GM12891 (cell line): ENCODE measurements at regions not wholly inside any gene's neighbourhood (a gene's known extent, or its start where the extent isn't known, plus 50 kb on each side); places are given as distances from the start of the nearest gene placed in this dataset.

Experiments
- POLR2A ChIP-seq: IDR thresholded peaks from 2 replicates; pipeline ENCODE4 v1.6.1; 2011; ENCODE audit warnings: low read depth, low read length, control low read depth
- POLR2AphosphoS5 ChIP-seq: IDR thresholded peaks from 2 replicates; pipeline ENCODE4 v1.6.1; 2011; ENCODE audit warnings: low read depth, low read length, control low read depth
- SPI1 ChIP-seq: IDR thresholded peaks from 2 replicates; pipeline ENCODE4 v1.6.1; 2011; ENCODE audit warnings: low read depth, low read length, control low read depth

- TF ChIP-seq SPI1, result no peak
- TF ChIP-seq POLR2AphosphoS5, result no peak
- no peak for TF ChIP-seq POLR2A
These were observed 449.6 kb upstream of the TOM1L1 start for GRCh38 chr17:54451051-54451450.
